Neuronal stem cell (in vitro differentiated cells): ENCODE measurements at regions not wholly inside any gene's neighbourhood (a gene's known extent, or its start where the extent isn't known, plus 50 kb on each side); places are given as distances from the start of the nearest gene placed in this dataset.

ENCODE experiments used
- DNase-seq: peaks from one replicate; pipeline ENCODE4 v3.0.0-alpha.2; 2013; ENCODE audit warnings: low spot score
- H2AFZ ChIP-seq: one replicate; pipeline ENCODE4 v1.6.1; 2013; ENCODE audit warnings: mild to moderate bottlenecking, low read length, inconsistent platforms
- H2AK5ac ChIP-seq: 2 replicates; pipeline ENCODE4 v1.6.1; 2013; ENCODE audit warnings: low read depth, mild to moderate bottlenecking, inconsistent platforms, low read length, moderate library complexity, mixed read lengths
- H2BK120ac ChIP-seq: 2 replicates; pipeline ENCODE4 v1.6.1; 2013; ENCODE audit warnings: low read depth, mild to moderate bottlenecking, inconsistent platforms, low read length, moderate library complexity, mixed read lengths
- H2BK12ac ChIP-seq: one replicate; pipeline ENCODE4 v1.6.1; 2013; ENCODE audit warnings: low read length, inconsistent platforms
- H2BK15ac ChIP-seq: 2 replicates; pipeline ENCODE4 v1.6.1; 2013; ENCODE audit warnings: mild to moderate bottlenecking, low read length, inconsistent platforms, mixed read lengths
- H2BK5ac ChIP-seq: one replicate; pipeline ENCODE4 v1.6.1; 2013; ENCODE audit warnings: inconsistent platforms, mild to moderate bottlenecking, low read length, moderate library complexity
- H3K14ac ChIP-seq: one replicate; pipeline ENCODE4 v1.6.1; 2013; ENCODE audit warnings: low read length, inconsistent platforms
- H3K18ac ChIP-seq: 2 replicates; pipeline ENCODE4 v1.6.1; 2013; ENCODE audit warnings: low read length, inconsistent platforms
- H3K23ac ChIP-seq: 2 replicates; pipeline ENCODE4 v1.6.1; 2013; ENCODE audit warnings: low read depth, mild to moderate bottlenecking, mixed read lengths, low read length, inconsistent platforms; ENCODE audit not compliant: poor library complexity
- H3K27ac ChIP-seq: replicated peaks from 3 replicates; pipeline ENCODE4 v1.5.1; 2013; ENCODE audit warnings: low read length, inconsistent platforms
- H3K27me3 ChIP-seq, 3 experiments: 2 replicates each; pipeline ENCODE4 v1.6.1; 2013; ENCODE audit warnings: low read length in 3 of 3, mild to moderate bottlenecking in 2 of 3, inconsistent platforms in 1 of 3, low read depth in 1 of 3, mixed read lengths in 1 of 3, moderate library complexity in 1 of 3; ENCODE audit not compliant: control insufficient read depth in 3 of 3, insufficient read depth in 3 of 3
- H3K36me3 ChIP-seq, 2 donors: replicated peaks in 1 of 2; 2 replicates each; pipeline ENCODE4 v1.6.1; 2013; ENCODE audit warnings: low read length in 2 of 2; ENCODE audit not compliant: control insufficient read depth in 2 of 2, insufficient read depth in 2 of 2
- H3K4ac ChIP-seq: 2 replicates; pipeline ENCODE4 v1.6.1; 2013; ENCODE audit warnings: inconsistent platforms, mild to moderate bottlenecking, low read length, moderate library complexity
- H3K4me1 ChIP-seq, 2 donors: 1 replicate in 1 of 2; 2 replicates in 1 of 2; pipeline ENCODE4 v1.6.1; 2013; ENCODE audit warnings: low read length in 2 of 2, low read depth in 1 of 2; ENCODE audit not compliant: control insufficient read depth in 2 of 2, insufficient read depth in 1 of 2
- H3K4me2 ChIP-seq: one replicate; pipeline ENCODE4 v1.6.1; 2013; ENCODE audit warnings: mild to moderate bottlenecking, low read length, inconsistent platforms; ENCODE audit not compliant: insufficient read depth, poor library complexity, severe bottlenecking
- H3K4me3 ChIP-seq, 2 donors: 2 replicates each; pipeline ENCODE4 v1.5.1; 2013; ENCODE audit warnings: low read length in 2 of 2, mild to moderate bottlenecking in 2 of 2, inconsistent platforms in 1 of 2, moderate library complexity in 1 of 2
- H3K79me1 ChIP-seq: one replicate; pipeline ENCODE4 v1.6.1; 2013; ENCODE audit warnings: low read depth, mild to moderate bottlenecking, inconsistent platforms, low read length, moderate library complexity
- H3K9ac ChIP-seq: one replicate; pipeline ENCODE4 v1.6.1; 2013; ENCODE audit warnings: mild to moderate bottlenecking, low read depth, low read length, inconsistent platforms; ENCODE audit not compliant: poor library complexity
- H3K9me3 ChIP-seq, 2 donors: replicated peaks in 1 of 2; 2 replicates each; pipeline versions ENCODE3 to v1.6.1; 2013; ENCODE audit warnings: low read length in 2 of 2, mild to moderate bottlenecking in 2 of 2, inconsistent platforms in 1 of 2, low read depth in 1 of 2, mixed read lengths in 1 of 2, moderate library complexity in 1 of 2; ENCODE audit not compliant: control insufficient read depth in 2 of 2, insufficient read depth in 1 of 2
- H4K8ac ChIP-seq: one replicate; pipeline ENCODE4 v1.6.1; 2013; ENCODE audit warnings: low read depth, mild to moderate bottlenecking, inconsistent platforms, low read length, moderate library complexity
- H4K91ac ChIP-seq: one replicate; pipeline ENCODE4 v1.6.1; 2013; ENCODE audit warnings: low read length, low read depth, mild to moderate bottlenecking, inconsistent platforms; ENCODE audit not compliant: poor library complexity
- WGBS, 2 donors: extraction: QIAGEN DNeasy Blood & Tissue Kit; methylation state at CpG; one replicate each; pipeline ENCODE4 v1.1.7; 2013; ENCODE audit warnings: missing lambda C conversion rate in 2 of 2, mixed read lengths in 1 of 2; ENCODE audit not compliant: insufficient read length in 2 of 2, insufficient replicate concordance in 1 of 2; ENCODE audit errors: extremely low coverage in 2 of 2; 5-methylcytosine and 5-hydroxymethylcytosine counted together

GRCh38 chr5:145579301-145579700 is 255.8 kb downstream of the PRELID2 start:
- Histone ChIP-seq H3K27me3 (no peaks in the 10 kb centered on the region), H3K14ac (no peak overlapping the region), H3K4me1 (no peaks in the 10 kb centered on the region), H3K18ac (no peak overlapping the region), H3K9me3 (no peaks in the 10 kb centered on the region), H3K4me3 (no peak overlapping the region), H2AFZ (no peak overlapping the region), H3K36me3 (no peaks in the 10 kb centered on the region), H3K27ac (no peak overlapping the region), H2BK5ac (no peak overlapping the region), H3K79me1 (no peaks in the 10 kb centered on the region), H2BK12ac (no peak overlapping the region), H3K4ac (no peak overlapping the region), H2BK120ac (no peak overlapping the region), H4K8ac (no peak overlapping the region), H3K9ac (no peak overlapping the region), H3K23ac (no peak overlapping the region), H2BK15ac (no peak overlapping the region), H4K91ac (no peak overlapping the region), H2AK5ac (no peak overlapping the region), H3K4me2 (no peak overlapping the region)
- no peak for DNase-seq
- WGBS, 2 donors, result no CpG with 5 or more reads among the region's 1 CpG

GRCh38 chr5:145574889-145575573 is 260.1 kb downstream of the PRELID2 start:
- H2BK15ac ChIP-seq, result no peak overlapping the region
- H3K4me2 ChIP-seq, result no peak overlapping the region
- no peaks in the 10 kb centered on the region for H3K79me1 ChIP-seq
- H3K4me1 ChIP-seq, result no peaks in the 10 kb centered on the region
- DNase-seq, result no peak
- no peak overlapping the region for H3K4ac ChIP-seq
- no peak overlapping the region for H3K4me3 ChIP-seq
- H3K14ac ChIP-seq, result no peak overlapping the region
- H3K27me3 ChIP-seq, result no peaks in the 10 kb centered on the region
- no peak overlapping the region for H4K8ac ChIP-seq
- H2AFZ ChIP-seq, result no peak overlapping the region
- no peak overlapping the region for H3K27ac ChIP-seq
- WGBS, 2 donors, result no CpG with 5 or more reads among the region's 3 CpGs
- no peaks in the 10 kb centered on the region for H3K9me3 ChIP-seq
- H3K9ac ChIP-seq, result no peak overlapping the region
- no peak overlapping the region for H2BK5ac ChIP-seq
- no peak overlapping the region for H2BK12ac ChIP-seq
- H2AK5ac ChIP-seq, result no peak overlapping the region
- H3K23ac ChIP-seq, result no peak overlapping the region
- H3K18ac ChIP-seq, result no peak overlapping the region
- no peak overlapping the region for H2BK120ac ChIP-seq
- H4K91ac ChIP-seq, result no peak overlapping the region
- no peaks in the 10 kb centered on the region for H3K36me3 ChIP-seq

GRCh38 chr5:145568581-145568980 is 266.6 kb downstream of the PRELID2 start:
- no peak overlapping the region for H3K14ac ChIP-seq
- DNase-seq, result no peak

GRCh38 chr5:145562931-145563330 is 272.2 kb downstream of the PRELID2 start:
- H3K14ac ChIP-seq, result no peak overlapping the region
- H3K9me3 ChIP-seq, result no peaks in the 10 kb centered on the region
- no CpG with 5 or more reads among the region's 4 CpGs for WGBS, 2 donors

More at GRCh38 chr5:145568581-145568980, 266.6 kb downstream of the PRELID2 start:
- no peak overlapping the region for H2AK5ac ChIP-seq
- peaks cover 0 to 3% of the 10 kb centered on the region in 2 donors for H3K4me1 ChIP-seq
- H2AFZ ChIP-seq, result no peak overlapping the region
- H4K8ac ChIP-seq, result no peak overlapping the region
- no peaks in the 10 kb centered on the region for H3K9me3 ChIP-seq
- no peak overlapping the region for H3K27ac ChIP-seq
- no peak overlapping the region for H4K91ac ChIP-seq
- H3K18ac ChIP-seq, result no peak overlapping the region
- no peak overlapping the region for H3K23ac ChIP-seq
- H3K4me2 ChIP-seq, result no peak overlapping the region
- H2BK5ac ChIP-seq, result no peak overlapping the region
- H3K27me3 ChIP-seq, result no peaks in the 10 kb centered on the region
- H3K9ac ChIP-seq, result no peak overlapping the region
- H3K4me3 ChIP-seq, result no peak overlapping the region
- H2BK120ac ChIP-seq, result no peak overlapping the region
- H3K36me3 ChIP-seq, result no peaks in the 10 kb centered on the region
- H3K79me1 ChIP-seq, result no peaks in the 10 kb centered on the region
- no peak overlapping the region for H2BK15ac ChIP-seq
- H2BK12ac ChIP-seq, result no peak overlapping the region
- H3K4ac ChIP-seq, result no peak overlapping the region

More at GRCh38 chr5:145562931-145563330, 272.2 kb downstream of the PRELID2 start:
- Histone ChIP-seq H3K18ac (no peak overlapping the region), H4K91ac (no peak overlapping the region), H3K27ac (no peak overlapping the region), H3K4me1 (peaks cover 0 to 4% of the 10 kb centered on the region in 2 donors), H3K36me3 (no peaks in the 10 kb centered on the region), H2BK15ac (no peak overlapping the region), H3K4me2 (no peak overlapping the region), H2AFZ (peak overlapping the region; percentile 51), H2BK120ac (no peak overlapping the region), H3K4ac (no peak overlapping the region), H3K23ac (no peak overlapping the region), H3K4me3 (no peak overlapping the region), H2AK5ac (no peak overlapping the region), H3K27me3 (no peaks in the 10 kb centered on the region), H4K8ac (no peak overlapping the region), H2BK5ac (no peak overlapping the region), H3K79me1 (no peaks in the 10 kb centered on the region), H3K9ac (no peak overlapping the region), H2BK12ac (no peak overlapping the region)
- no peak for DNase-seq
